ENCODE measurements at regions not wholly inside any gene's neighbourhood (a gene's known extent, or its start where the extent isn't known, plus 50 kb on each side); places are given as distances from the start of the nearest gene placed in this dataset.

DNA sequence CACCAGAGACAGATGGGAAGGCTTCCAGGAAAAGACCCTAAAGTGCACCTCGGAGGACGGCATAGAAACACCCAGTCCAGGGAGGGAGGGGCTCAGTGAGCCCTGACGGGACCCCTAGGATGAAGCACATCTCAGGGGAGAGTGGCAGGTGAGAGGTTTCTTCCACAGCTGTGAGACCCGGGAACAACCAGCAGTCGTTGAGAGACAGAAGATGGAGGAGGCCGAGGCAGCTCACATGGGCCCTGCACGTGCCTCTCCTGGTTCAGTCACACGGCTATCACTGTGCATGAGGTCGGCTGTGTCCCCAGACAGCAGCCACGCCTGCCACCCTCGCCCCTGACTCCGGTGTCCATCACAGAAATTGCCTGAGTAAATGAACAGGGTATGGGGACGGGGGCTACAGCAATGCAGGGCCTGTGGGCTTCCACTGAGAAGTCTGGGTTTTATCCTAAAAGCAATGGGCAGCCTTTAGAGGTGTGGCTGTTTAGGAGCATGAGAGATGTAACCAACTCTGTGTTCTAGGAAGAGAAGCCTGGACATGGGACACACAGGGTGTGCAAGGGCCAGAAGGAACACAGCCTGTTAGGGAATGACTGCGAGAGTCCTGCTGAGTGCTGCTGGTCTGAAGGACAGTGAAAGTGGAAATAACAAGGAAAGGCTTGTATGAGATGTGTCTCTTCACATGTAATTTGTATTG, 102.0 kb downstream of the TMEM18 start:
- no peak for ATAC-seq
- TF ChIP-seq ZFP30 (CRISPR knock-in tag; IDR thresholded peaks at IDR 0.05), result no peak

DNA sequence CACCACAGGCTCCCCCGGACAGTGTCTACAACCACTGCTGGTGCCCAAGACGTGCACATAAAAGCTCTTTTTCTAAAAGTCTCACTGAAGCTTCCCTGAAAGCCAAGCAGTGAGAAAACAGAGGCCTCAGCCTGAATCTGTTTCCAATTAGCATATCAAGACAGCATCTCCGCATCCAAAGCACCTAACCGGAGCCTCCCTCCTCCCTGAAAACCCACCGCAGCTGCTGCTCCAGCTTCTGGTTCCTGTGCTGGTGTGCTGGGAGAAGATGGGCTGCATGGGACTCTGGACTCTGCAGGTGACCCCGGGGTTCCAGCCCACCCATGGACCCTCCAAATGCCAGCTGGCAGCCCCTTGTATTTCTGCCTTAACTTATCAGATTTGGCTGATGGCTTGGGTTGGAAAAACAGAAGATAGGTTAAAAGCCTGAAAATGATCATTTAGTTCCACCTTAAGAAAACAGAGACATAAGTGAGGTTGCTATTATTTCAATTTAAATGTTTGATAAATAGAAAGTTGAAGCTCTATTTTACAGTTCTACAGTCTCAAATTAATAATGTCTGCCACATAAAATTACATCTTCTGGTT, 103.3 kb downstream of the TMEM18 start:
- no peak for ATAC-seq
- TF ChIP-seq ZNF565 (CRISPR knock-in tag; conservative IDR thresholded peaks at IDR 0.05; ENCODE audit: low read depth) (no peak), CSDC2 (CRISPR knock-in tag; IDR thresholded peaks at IDR 0.05) (no peak), ISL1 (CRISPR knock-in tag; IDR thresholded peaks at IDR 0.05) (no peak), TCF4 (CRISPR knock-in tag; IDR thresholded peaks at IDR 0.05; ENCODE audit: borderline replicate concordance) (peak; percentile 93), SNAI2 (CRISPR knock-in tag; IDR thresholded peaks at IDR 0.05) (no peak), PPARA (CRISPR knock-in tag; IDR thresholded peaks at IDR 0.05; ENCODE audit: borderline replicate concordance) (no peak)
- TF ChIP-seq, protein P1, sequence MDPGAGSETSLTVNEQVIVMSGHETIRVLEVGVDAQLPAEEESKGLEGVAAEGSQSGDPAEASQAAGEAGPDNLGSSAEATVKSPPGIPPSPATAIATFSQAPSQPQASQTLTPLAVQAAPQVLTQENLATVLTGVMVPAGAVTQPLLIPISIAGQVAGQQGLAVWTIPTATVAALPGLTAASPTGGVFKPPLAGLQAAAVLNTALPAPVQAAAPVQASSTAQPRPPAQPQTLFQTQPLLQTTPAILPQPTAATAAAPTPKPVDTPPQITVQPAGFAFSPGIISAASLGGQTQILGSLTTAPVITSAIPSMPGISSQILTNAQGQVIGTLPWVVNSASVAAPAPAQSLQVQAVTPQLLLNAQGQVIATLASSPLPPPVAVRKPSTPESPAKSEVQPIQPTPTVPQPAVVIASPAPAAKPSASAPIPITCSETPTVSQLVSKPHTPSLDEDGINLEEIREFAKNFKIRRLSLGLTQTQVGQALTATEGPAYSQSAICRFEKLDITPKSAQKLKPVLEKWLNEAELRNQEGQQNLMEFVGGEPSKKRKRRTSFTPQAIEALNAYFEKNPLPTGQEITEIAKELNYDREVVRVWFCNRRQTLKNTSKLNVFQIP (CRISPR knock-in tag; IDR thresholded peaks at IDR 0.05; ENCODE audit: borderline replicate concordance, low read depth), result no peak
- TF ChIP-seq, protein P2, sequence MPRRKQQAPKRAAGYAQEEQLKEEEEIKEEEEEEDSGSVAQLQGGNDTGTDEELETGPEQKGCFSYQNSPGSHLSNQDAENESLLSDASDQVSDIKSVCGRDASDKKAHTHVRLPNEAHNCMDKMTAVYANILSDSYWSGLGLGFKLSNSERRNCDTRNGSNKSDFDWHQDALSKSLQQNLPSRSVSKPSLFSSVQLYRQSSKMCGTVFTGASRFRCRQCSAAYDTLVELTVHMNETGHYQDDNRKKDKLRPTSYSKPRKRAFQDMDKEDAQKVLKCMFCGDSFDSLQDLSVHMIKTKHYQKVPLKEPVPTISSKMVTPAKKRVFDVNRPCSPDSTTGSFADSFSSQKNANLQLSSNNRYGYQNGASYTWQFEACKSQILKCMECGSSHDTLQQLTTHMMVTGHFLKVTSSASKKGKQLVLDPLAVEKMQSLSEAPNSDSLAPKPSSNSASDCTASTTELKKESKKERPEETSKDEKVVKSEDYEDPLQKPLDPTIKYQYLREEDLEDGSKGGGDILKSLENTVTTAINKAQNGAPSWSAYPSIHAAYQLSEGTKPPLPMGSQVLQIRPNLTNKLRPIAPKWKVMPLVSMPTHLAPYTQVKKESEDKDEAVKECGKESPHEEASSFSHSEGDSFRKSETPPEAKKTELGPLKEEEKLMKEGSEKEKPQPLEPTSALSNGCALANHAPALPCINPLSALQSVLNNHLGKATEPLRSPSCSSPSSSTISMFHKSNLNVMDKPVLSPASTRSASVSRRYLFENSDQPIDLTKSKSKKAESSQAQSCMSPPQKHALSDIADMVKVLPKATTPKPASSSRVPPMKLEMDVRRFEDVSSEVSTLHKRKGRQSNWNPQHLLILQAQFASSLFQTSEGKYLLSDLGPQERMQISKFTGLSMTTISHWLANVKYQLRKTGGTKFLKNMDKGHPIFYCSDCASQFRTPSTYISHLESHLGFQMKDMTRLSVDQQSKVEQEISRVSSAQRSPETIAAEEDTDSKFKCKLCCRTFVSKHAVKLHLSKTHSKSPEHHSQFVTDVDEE (CRISPR knock-in tag; IDR thresholded peaks at IDR 0.05), result 0 out of 2 replicates have a peak, but pooled peaks have one; percentile 42
- TF ChIP-seq, protein P3, sequence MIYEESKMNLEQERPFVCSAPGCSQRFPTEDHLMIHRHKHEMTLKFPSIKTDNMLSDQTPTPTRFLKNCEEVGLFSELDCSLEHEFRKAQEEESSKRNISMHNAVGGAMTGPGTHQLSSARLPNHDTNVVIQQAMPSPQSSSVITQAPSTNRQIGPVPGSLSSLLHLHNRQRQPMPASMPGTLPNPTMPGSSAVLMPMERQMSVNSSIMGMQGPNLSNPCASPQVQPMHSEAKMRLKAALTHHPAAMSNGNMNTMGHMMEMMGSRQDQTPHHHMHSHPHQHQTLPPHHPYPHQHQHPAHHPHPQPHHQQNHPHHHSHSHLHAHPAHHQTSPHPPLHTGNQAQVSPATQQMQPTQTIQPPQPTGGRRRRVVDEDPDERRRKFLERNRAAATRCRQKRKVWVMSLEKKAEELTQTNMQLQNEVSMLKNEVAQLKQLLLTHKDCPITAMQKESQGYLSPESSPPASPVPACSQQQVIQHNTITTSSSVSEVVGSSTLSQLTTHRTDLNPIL (CRISPR knock-in tag; IDR thresholded peaks at IDR 0.05; ENCODE audit: low read depth), result no peak

DNA sequence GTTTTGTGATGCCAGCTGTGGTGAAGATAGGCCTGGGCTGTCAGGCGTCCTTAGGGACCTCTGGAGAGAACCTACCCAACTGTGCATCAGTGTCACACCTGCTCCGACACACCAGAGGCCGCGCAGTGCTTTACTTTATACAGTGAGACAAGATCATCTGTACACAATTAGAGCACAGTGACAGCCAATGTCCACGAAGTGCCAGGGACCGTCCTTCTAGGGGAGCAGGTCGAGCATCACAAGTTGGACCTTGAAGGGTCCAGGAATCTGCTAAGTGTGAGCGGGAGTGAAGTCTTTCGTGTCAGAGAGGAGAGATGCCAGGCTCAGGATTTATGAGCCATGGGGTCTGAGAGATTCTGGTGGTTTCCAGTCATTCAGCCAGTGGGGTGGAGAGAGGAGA, 104.2 kb downstream of the TMEM18 start:
- TF ChIP-seq BACH2 (CRISPR knock-in tag; IDR thresholded peaks at IDR 0.05; ENCODE audit: borderline replicate concordance) (no peak), TOX (CRISPR knock-in tag; IDR thresholded peaks at IDR 0.05; ENCODE audit: borderline replicate concordance) (no peak), CSDC2 (CRISPR knock-in tag; IDR thresholded peaks at IDR 0.05) (no peak), GLIS3 (CRISPR knock-in tag; IDR thresholded peaks at IDR 0.05) (no peak), ZC3H10 (CRISPR knock-in tag; IDR thresholded peaks at IDR 0.05) (no peak), ZNF8 (CRISPR knock-in tag; IDR thresholded peaks at IDR 0.05) (no peak), TCF4 (CRISPR knock-in tag; IDR thresholded peaks at IDR 0.05; ENCODE audit: borderline replicate concordance) (no peak), ISL1 (CRISPR knock-in tag; IDR thresholded peaks at IDR 0.05) (no peak), SNAI2 (CRISPR knock-in tag; IDR thresholded peaks at IDR 0.05) (no peak), ZNF565 (CRISPR knock-in tag; conservative IDR thresholded peaks at IDR 0.05; ENCODE audit: low read depth) (no peak), OSR1 (CRISPR knock-in tag; IDR thresholded peaks at IDR 0.05) (no peak)
- TF ChIP-seq, protein P4, sequence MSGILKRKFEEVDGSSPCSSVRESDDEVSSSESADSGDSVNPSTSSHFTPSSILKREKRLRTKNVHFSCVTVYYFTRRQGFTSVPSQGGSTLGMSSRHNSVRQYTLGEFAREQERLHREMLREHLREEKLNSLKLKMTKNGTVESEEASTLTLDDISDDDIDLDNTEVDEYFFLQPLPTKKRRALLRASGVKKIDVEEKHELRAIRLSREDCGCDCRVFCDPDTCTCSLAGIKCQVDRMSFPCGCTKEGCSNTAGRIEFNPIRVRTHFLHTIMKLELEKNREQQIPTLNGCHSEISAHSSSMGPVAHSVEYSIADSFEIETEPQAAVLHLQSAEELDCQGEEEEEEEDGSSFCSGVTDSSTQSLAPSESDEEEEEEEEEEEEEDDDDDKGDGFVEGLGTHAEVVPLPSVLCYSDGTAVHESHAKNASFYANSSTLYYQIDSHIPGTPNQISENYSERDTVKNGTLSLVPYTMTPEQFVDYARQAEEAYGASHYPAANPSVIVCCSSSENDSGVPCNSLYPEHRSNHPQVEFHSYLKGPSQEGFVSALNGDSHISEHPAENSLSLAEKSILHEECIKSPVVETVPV (CRISPR knock-in tag; IDR thresholded peaks at IDR 0.05), result no peak
- TF ChIP-seq, protein P1 (CRISPR knock-in tag; IDR thresholded peaks at IDR 0.05; ENCODE audit: borderline replicate concordance, low read depth), result no peak
- TF ChIP-seq, protein P2 (CRISPR knock-in tag; IDR thresholded peaks at IDR 0.05), result no peak
- ATAC-seq, result no peak
